IMR-90 (cell line): ENCODE measurements at regions not wholly inside any gene's neighbourhood (a gene's known extent, or its start where the extent isn't known, plus 50 kb on each side); places are given as distances from the start of the nearest gene placed in this dataset.

ENCODE experiments used
- ATAC-seq: fragments of 200-7000 bp; cut with Tn5 transposase; 2 replicates; pipeline ENCODE4 v1.9.1; 2020; ENCODE audit warnings: low read depth, mild to moderate bottlenecking, moderate library complexity
- BruUV-seq: library from RNA; stranded (reverse); fragments of 400-500 nt; replicated peaks from 2 replicates; lab custom pipeline; 2021; lab: Mats Ljungman, UMichigan
- CTCF ChIA-PET: fragments of 300-600 bp; formaldehyde crosslinking; extraction: SDS; loops from one replicate; lab custom pipeline; 2021; ENCODE audit warnings: antibody characterized with exemption; lab: Yijun Ruan, JAX
- POLR2A ChIA-PET: fragments of 300-600 bp; sonication (Branson Sonifier 250); formaldehyde crosslinking; loops from one replicate; lab custom pipeline; 2022; ENCODE audit warnings: antibody characterized with exemption; ENCODE audit not compliant: unreplicated experiment; lab: Charles Lee
- DNase-seq: peaks from one replicate; pipeline ENCODE4 v3.0.0; 2013
- H2AFZ ChIP-seq: replicated peaks from 2 replicates; pipeline ENCODE3; 2013; ENCODE audit warnings: low read length, mild to moderate bottlenecking; ENCODE audit not compliant: poor library complexity
- H2AK5ac ChIP-seq: 2 replicates; pipeline ENCODE4 v1.6.1; 2013; ENCODE audit warnings: low read depth, low read length, inconsistent platforms
- H2AK9ac ChIP-seq: replicated peaks from 2 replicates; pipeline ENCODE3; 2013; ENCODE audit warnings: mild to moderate bottlenecking, low read depth, low read length, moderate library complexity; ENCODE audit not compliant: poor library complexity
- H2BK120ac ChIP-seq: 2 replicates; pipeline ENCODE4 v1.6.1; 2013; ENCODE audit warnings: low read depth, low read length, inconsistent platforms
- H2BK15ac ChIP-seq: 3 replicates; pipeline ENCODE4 v1.6.1; 2013; ENCODE audit warnings: low read depth, low read length, inconsistent platforms
- H2BK20ac ChIP-seq: 2 replicates; pipeline ENCODE4 v1.6.1; 2013; ENCODE audit warnings: low read depth, mild to moderate bottlenecking, inconsistent platforms, low read length, moderate library complexity
- H2BK5ac ChIP-seq: 2 replicates; pipeline ENCODE4 v1.6.1; 2013; ENCODE audit warnings: mild to moderate bottlenecking, low read depth, low read length, inconsistent platforms; ENCODE audit not compliant: poor library complexity, severe bottlenecking
- H3K14ac ChIP-seq: replicated peaks from 2 replicates; pipeline ENCODE4 v1.6.1; 2013; ENCODE audit warnings: low read depth, low read length, inconsistent platforms
- H3K18ac ChIP-seq: 2 replicates; pipeline ENCODE4 v1.6.1; 2013; ENCODE audit warnings: low read depth, low read length, control low read depth
- H3K23ac ChIP-seq: 2 replicates; pipeline ENCODE4 v1.6.1; 2013; ENCODE audit warnings: low read depth, low read length, inconsistent platforms
- H3K27ac ChIP-seq: 2 replicates; pipeline ENCODE4 v1.5.1; 2013; ENCODE audit warnings: mild to moderate bottlenecking, control low read depth, low read length; ENCODE audit not compliant: insufficient read depth
- H3K27me3 ChIP-seq: 2 replicates; pipeline ENCODE4 v1.6.1; 2013; ENCODE audit warnings: low read length; ENCODE audit not compliant: control insufficient read depth, insufficient read depth
- H3K36me3 ChIP-seq: 2 replicates; pipeline ENCODE4 v1.6.1; 2013; ENCODE audit warnings: low read length, mixed read lengths; ENCODE audit not compliant: control insufficient read depth, insufficient read depth
- H3K4ac ChIP-seq: 2 replicates; pipeline ENCODE4 v1.6.1; 2013; ENCODE audit warnings: low read depth, low read length, inconsistent platforms
- H3K4me1 ChIP-seq: 2 replicates; pipeline ENCODE4 v1.6.1; 2013; ENCODE audit warnings: low read length, mixed read lengths; ENCODE audit not compliant: control insufficient read depth, insufficient read depth
- H3K4me2 ChIP-seq: 2 replicates; pipeline ENCODE4 v1.6.1; 2013; ENCODE audit warnings: low read depth, mild to moderate bottlenecking, control low read depth, low read length, moderate library complexity
- H3K4me3 ChIP-seq: 2 replicates; pipeline ENCODE4 v1.5.1; 2013; ENCODE audit warnings: low read depth, mild to moderate bottlenecking, control low read depth, low read length, moderate library complexity; ENCODE audit not compliant: insufficient read depth
- H3K56ac ChIP-seq: 2 replicates; pipeline ENCODE4 v1.6.1; 2013; ENCODE audit warnings: low read length, inconsistent platforms; ENCODE audit not compliant: insufficient read depth; ENCODE audit errors: extremely low read depth
- H3K79me1 ChIP-seq, 2 experiments: 2 replicates each; pipeline ENCODE4 v1.6.1; 2013; ENCODE audit warnings: low read length in 2 of 2, inconsistent platforms in 1 of 2, low read depth in 1 of 2
- H3K9ac ChIP-seq: 2 replicates; pipeline ENCODE4 v1.6.1; 2013; ENCODE audit warnings: low read depth, low read length, control low read depth
- H3K9me1 ChIP-seq: 2 replicates; pipeline ENCODE4 v1.6.1; 2013; ENCODE audit warnings: low read length, inconsistent platforms; ENCODE audit not compliant: insufficient read depth
- H3K9me3 ChIP-seq: 2 replicates; pipeline ENCODE4 v1.6.1; 2013; ENCODE audit warnings: low read length; ENCODE audit not compliant: control insufficient read depth, insufficient read depth
- H4K20me1 ChIP-seq: 2 replicates; pipeline ENCODE4 v1.6.1; 2013; ENCODE audit warnings: low read length, inconsistent platforms; ENCODE audit not compliant: insufficient read depth
- H4K5ac ChIP-seq: 2 replicates; pipeline ENCODE4 v1.6.1; 2013; ENCODE audit warnings: mild to moderate bottlenecking, low read depth, low read length, control low read depth
- H4K8ac ChIP-seq, 2 experiments: 2 replicates each; pipeline ENCODE4 v1.6.1; 2013; ENCODE audit warnings: low read depth in 2 of 2, low read length in 2 of 2, control low read depth in 1 of 2, inconsistent platforms in 1 of 2
- H4K91ac ChIP-seq: 2 replicates; pipeline ENCODE4 v1.6.1; 2013; ENCODE audit warnings: low read depth, low read length, inconsistent platforms; ENCODE audit not compliant: insufficient read depth
- CHD1 ChIP-seq: IDR thresholded peaks from 2 replicates; pipeline ENCODE4 v1.6.1; 2012; ENCODE audit warnings: low read depth, low read length, improper control_type of control experiment
- CTCF ChIP-seq: conservative IDR thresholded peaks from 2 replicates; pipeline ENCODE4 v1.5.1; 2012; ENCODE audit warnings: mild to moderate bottlenecking, low read depth, low read length, improper control_type of control experiment
- MAFK ChIP-seq: IDR thresholded peaks from 2 replicates; pipeline ENCODE4 v1.6.1; 2012; ENCODE audit warnings: low read depth, low read length, improper control_type of control experiment
- POLR2A ChIP-seq: IDR thresholded peaks from 2 replicates; pipeline ENCODE4 v1.6.1; 2012; ENCODE audit warnings: mild to moderate bottlenecking, low read depth, low read length
- SMC3 ChIP-seq: fragments of 150-350 bp; IDR thresholded peaks from 2 replicates; pipeline ENCODE4 v1.6.1; 2016; ENCODE audit warnings: low read depth, mild to moderate bottlenecking, antibody characterized with exemption, low read length, moderate library complexity
- USF2 ChIP-seq: fragments of 150-350 bp; IDR thresholded peaks from 2 replicates; pipeline ENCODE4 v1.6.1; 2017; ENCODE audit warnings: mild to moderate bottlenecking, antibody characterized with exemption, low read length, low read depth
- WGBS, 2 experiments: methylation state at CpG; one replicate each; pipeline versions ENCODE4 v1.1.5 to v1.1.7; 2013; ENCODE audit warnings: missing lambda C conversion rate in 2 of 2; ENCODE audit not compliant: insufficient read length in 1 of 2; ENCODE audit errors: extremely low coverage in 2 of 2; 5-methylcytosine and 5-hydroxymethylcytosine counted together
- dilution Hi-C: fragments of 300-500 bp; cut with HindIII; formaldehyde crosslinking; loops from one replicate; pipeline ENCODE4 v1.14.3; 2018; ENCODE audit warnings: low sequenced_read_pairs; ENCODE audit not compliant: unreplicated experiment
- in situ Hi-C: fragments of 300-500 bp; cut with MboI; formaldehyde crosslinking; loops from 3 replicates; pipeline ENCODE4 v1.14.3; 2019; ENCODE audit warnings: low sequenced_read_pairs, inconsistent platforms, mixed read lengths
- intact Hi-C: fragments of 100-400 bp; cut with micrococcal nuclease; formaldehyde crosslinking; loops from 2 replicates; pipeline ENCODE4 v1.10.0; 2022

- dilution Hi-C loops = no loop called here
- no peak overlapping the region for H2BK5ac ChIP-seq
- no peak overlapping the region for H3K4me3 ChIP-seq
- H4K20me1 ChIP-seq = no peaks in the 10 kb centered on the region
- CTCF ChIA-PET = no interaction called here
- no peak overlapping the region for H3K14ac ChIP-seq
- H2BK15ac ChIP-seq = no peak overlapping the region
- H3K27ac ChIP-seq = no peak overlapping the region
- 19% methylated on average over 5 of the region's 24 CpGs; no CpG with 5 or more reads in 1 of the 2 experiments for WGBS, 2 experiments
- no peak overlapping the region for H2AK5ac ChIP-seq
- no peak overlapping the region for H2AFZ ChIP-seq
- no peak for DNase-seq
- no peak overlapping the region for H2AK9ac ChIP-seq
- H4K91ac ChIP-seq = no peak overlapping the region
- H3K36me3 ChIP-seq = no peaks in the 10 kb centered on the region
- POLR2A ChIA-PET = no interaction called here
- no peak overlapping the region for H3K23ac ChIP-seq
- H3K4ac ChIP-seq = no peak overlapping the region
- no peak for TF ChIP-seq SMC3
- no peak for TF ChIP-seq POLR2A
- no peak for TF ChIP-seq MAFK
- TF ChIP-seq USF2 = no peak
- no peak for TF ChIP-seq CHD1
- no peak for TF ChIP-seq CTCF
- H3K27me3 ChIP-seq = no peaks in the 10 kb centered on the region
- H3K79me1 ChIP-seq = no peaks in the 10 kb centered on the region
- intact Hi-C loops = no loop called here
- no peak overlapping the region for H2BK120ac ChIP-seq
- peaks cover 53% of the 10 kb centered on the region for H3K9me3 ChIP-seq
- H4K5ac ChIP-seq = no peak overlapping the region
- no peak for ATAC-seq
- no peaks in the 10 kb centered on the region for H3K9me1 ChIP-seq
- H3K4me1 ChIP-seq = no peaks in the 10 kb centered on the region
- no peak overlapping the region for H3K18ac ChIP-seq
- H4K8ac ChIP-seq = no peak overlapping the region
- H3K9ac ChIP-seq = no peak overlapping the region
- H3K4me2 ChIP-seq = no peak overlapping the region
- H3K56ac ChIP-seq = no peak overlapping the region
- in situ Hi-C loops = no loop called here
- BruUV-seq = no TSS peak
- no peak overlapping the region for H2BK20ac ChIP-seq
Observed at GRCh38 chr12:34390846-34391700, 368.8 kb downstream of the ALG10 start.
